GM12874 (cell line): ENCODE measurements at regions not wholly inside any gene's neighbourhood (a gene's known extent, or its start where the extent isn't known, plus 50 kb on each side); places are given as distances from the start of the nearest gene placed in this dataset.

Experiments
- CTCF ChIP-seq: IDR thresholded peaks from 2 replicates; pipeline ENCODE4 v1.5.1; 2011; ENCODE audit warnings: low read depth, mild to moderate bottlenecking, control low read depth, low read length, moderate library complexity; ENCODE audit not compliant: insufficient read depth

- TF ChIP-seq CTCF = no peak
Measured at GRCh38 chr7:33778195-33778594, 127.1 kb upstream of the BMPER start.

- TF ChIP-seq CTCF = no peak
Measured at GRCh38 chr7:33779216-33779615, 126.1 kb upstream of the BMPER start.

- TF ChIP-seq CTCF = no peak
Measured at GRCh38 chr7:33781167-33781566, 124.2 kb upstream of the BMPER start.

- no peak for TF ChIP-seq CTCF
Measured at GRCh38 chr7:33781796-33782195, 123.5 kb upstream of the BMPER start.

GRCh38 chr7:33784000-33784399 lies 121.3 kb upstream of the BMPER start:
- TF ChIP-seq CTCF = no peak

GRCh38 chr7:33788531-33788930 lies 116.8 kb upstream of the BMPER start:
- TF ChIP-seq CTCF = no peak

- no peak for TF ChIP-seq CTCF
Measured at GRCh38 chr7:33789871-33790630, 115.3 kb upstream of the BMPER start.

- TF ChIP-seq CTCF = no peak
Measured at GRCh38 chr7:33790746-33791145, 114.6 kb upstream of the BMPER start.
